ENCODE measurements at regions not wholly inside any gene's neighbourhood (a gene's known extent, or its start where the extent isn't known, plus 50 kb on each side); places are given as distances from the start of the nearest gene placed in this dataset.

DNA sequence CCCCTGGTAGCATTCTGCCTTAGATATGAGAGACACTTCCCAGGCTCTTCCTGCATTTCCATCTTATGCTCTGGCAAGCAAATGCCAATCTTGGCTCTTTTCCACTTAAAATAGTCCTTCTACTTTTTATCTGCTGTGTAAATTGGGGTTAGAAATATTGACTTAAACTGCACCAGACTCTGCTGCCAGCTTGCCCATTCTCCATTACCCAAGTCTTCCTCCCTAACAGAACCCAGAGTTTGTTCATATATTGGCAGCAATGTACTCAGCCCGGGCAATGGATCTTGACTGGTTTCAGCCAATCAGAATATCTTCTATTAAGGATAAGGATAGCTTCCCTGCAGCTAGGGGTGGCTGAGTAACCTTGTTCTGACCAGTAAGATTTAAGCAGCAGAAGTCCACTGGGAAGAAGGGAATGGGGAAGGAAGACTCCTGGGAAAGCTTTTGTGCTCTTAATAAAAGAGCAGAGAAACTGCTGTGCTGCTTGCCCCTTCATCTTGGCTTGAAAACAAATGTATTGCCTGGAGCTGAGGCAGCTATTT lies 177.1 kb downstream of the KCNRG start:
- Histone ChIP-seq H3K4me2 (ENCODE audit: unreplicated experiment) (no peak overlapping the region), H3K9ac (no peak overlapping the region), H4K20me1 (ENCODE audit: insufficient read depth) (no peaks in the 10 kb centered on the region), H3K9me3 (ENCODE audit: low read depth) (no peaks in the 10 kb centered on the region), H2AFZ (no peak overlapping the region), H3F3A (ENCODE audit: insufficient read depth) (no peaks in the 10 kb centered on the region), H3K36me3 (ENCODE audit: low read depth) (no peaks in the 10 kb centered on the region), H3K27me3 (replicated peaks; ENCODE audit: insufficient read depth) (no peaks in the 10 kb centered on the region), H3K4me3 (no peak overlapping the region), H3K9me2 (ENCODE audit: insufficient read depth) (no peaks in the 10 kb centered on the region), H3K27ac (no peak overlapping the region), H3K4me1 (ENCODE audit: insufficient read depth) (no peaks in the 10 kb centered on the region), H3K79me2 (ENCODE audit: insufficient read depth) (no peaks in the 10 kb centered on the region)
- no peak for DNase-seq
- WGBS, 2 experiments (ENCODE audit: low coverage in 1 of 2, low lambda C conversion rate in 2 of 2, missing lambda C conversion rate in 2 of 2) = 33 to 50% methylated on average over 1 of the region's 1 CpG
- no peak for TF ChIP-seq EZH2phosphoT487 (IDR thresholded peaks at IDR 0.05; ENCODE audit: insufficient read depth, low read depth)
- TF ChIP-seq EZH2 (IDR thresholded peaks at IDR 0.05; ENCODE audit: insufficient read depth, poor library complexity, severe bottlenecking) = no peak
- in situ Hi-C loops (cut with MboI) = no loop called here

DNA sequence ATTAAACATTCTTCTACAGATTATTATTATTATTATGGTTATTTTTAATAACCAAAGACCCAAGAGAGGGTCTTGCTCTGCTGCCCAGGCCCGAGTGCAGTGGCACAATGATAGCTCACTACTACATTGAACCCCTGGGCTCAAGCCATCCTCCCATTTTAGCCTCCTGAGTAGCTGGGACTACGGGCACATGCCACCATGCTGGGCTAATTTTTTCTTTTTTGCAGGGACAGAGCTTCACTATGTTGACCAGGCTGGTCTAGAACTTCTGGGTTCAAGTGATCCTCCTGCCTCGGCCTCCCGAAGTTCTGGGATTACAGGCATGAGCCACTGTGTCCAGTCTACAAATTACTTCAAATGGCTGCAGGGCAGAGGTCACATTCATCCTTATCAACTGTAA lies 179.8 kb downstream of the KCNRG start:
- H3K9me3 ChIP-seq (ENCODE audit: low read depth) = no peaks in the 10 kb centered on the region
- TF ChIP-seq EZH2 (IDR thresholded peaks at IDR 0.05; ENCODE audit: insufficient read depth, poor library complexity, severe bottlenecking) = no peak
- no peak for TF ChIP-seq EZH2phosphoT487 (IDR thresholded peaks at IDR 0.05; ENCODE audit: insufficient read depth, low read depth)
- no peaks in the 10 kb centered on the region for H3F3A ChIP-seq (ENCODE audit: insufficient read depth)
- no peaks in the 10 kb centered on the region for H4K20me1 ChIP-seq (ENCODE audit: insufficient read depth)
- H3K4me1 ChIP-seq (ENCODE audit: insufficient read depth) = no peaks in the 10 kb centered on the region
- no peak overlapping the region for H2AFZ ChIP-seq
- H3K79me2 ChIP-seq (ENCODE audit: insufficient read depth) = no peaks in the 10 kb centered on the region
- WGBS, 2 experiments (ENCODE audit: low coverage in 1 of 2, low lambda C conversion rate in 2 of 2, missing lambda C conversion rate in 2 of 2) = 39 to 46% methylated on average over 4 of the region's 4 CpGs
- no peak overlapping the region for H3K4me2 ChIP-seq (ENCODE audit: unreplicated experiment)
- DNase-seq = no peak
- in situ Hi-C loops (cut with MboI) = no loop called here
- H3K27me3 ChIP-seq (replicated peaks; ENCODE audit: insufficient read depth) = no peaks in the 10 kb centered on the region
- no peak overlapping the region for H3K27ac ChIP-seq
- no peaks in the 10 kb centered on the region for H3K36me3 ChIP-seq (ENCODE audit: low read depth)
- H3K9me2 ChIP-seq (ENCODE audit: insufficient read depth) = no peaks in the 10 kb centered on the region
- H3K4me3 ChIP-seq = no peak overlapping the region
- H3K9ac ChIP-seq = no peak overlapping the region

DNA sequence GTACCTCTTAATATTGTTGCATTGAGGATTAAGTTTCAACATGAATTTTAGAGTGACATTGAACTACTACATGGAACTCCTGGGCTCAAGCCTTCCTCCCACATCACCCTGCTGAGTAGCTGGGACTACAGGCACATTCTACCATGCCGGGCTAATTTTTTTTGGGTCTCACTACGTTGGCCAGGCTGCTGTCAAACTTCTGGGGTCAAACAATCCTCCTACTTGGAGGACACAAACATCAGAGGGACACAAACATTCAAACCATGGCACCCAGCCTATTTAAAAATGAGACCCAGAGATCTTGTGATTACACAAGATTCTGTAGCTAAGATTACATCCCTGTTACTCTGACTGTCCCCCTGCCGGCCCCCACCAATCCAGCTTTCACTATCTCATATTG lies 180.9 kb downstream of the KCNRG start:
- H3K79me2 ChIP-seq (ENCODE audit: insufficient read depth) = no peaks in the 10 kb centered on the region
- no peaks in the 10 kb centered on the region for H3K9me3 ChIP-seq (ENCODE audit: low read depth)
- H3K4me2 ChIP-seq (ENCODE audit: unreplicated experiment) = no peak overlapping the region
- H3F3A ChIP-seq (ENCODE audit: insufficient read depth) = no peaks in the 10 kb centered on the region
- in situ Hi-C loops (cut with MboI) = no loop called here
- no peaks in the 10 kb centered on the region for H3K9me2 ChIP-seq (ENCODE audit: insufficient read depth)
- no peak for DNase-seq
- no peak overlapping the region for H3K27ac ChIP-seq
- TF ChIP-seq EZH2phosphoT487 (IDR thresholded peaks at IDR 0.05; ENCODE audit: insufficient read depth, low read depth) (no peak), EZH2 (IDR thresholded peaks at IDR 0.05; ENCODE audit: insufficient read depth, poor library complexity, severe bottlenecking) (no peak)
- H2AFZ ChIP-seq = no peak overlapping the region
- H4K20me1 ChIP-seq (ENCODE audit: insufficient read depth) = no peaks in the 10 kb centered on the region
- no peak overlapping the region for H3K9ac ChIP-seq
- 22 to 24% methylated on average over 3 of the region's 3 CpGs for WGBS, 2 experiments (ENCODE audit: low coverage in 1 of 2, low lambda C conversion rate in 2 of 2, missing lambda C conversion rate in 2 of 2)
- H3K27me3 ChIP-seq (replicated peaks; ENCODE audit: insufficient read depth) = no peaks in the 10 kb centered on the region
- H3K4me1 ChIP-seq (ENCODE audit: insufficient read depth) = no peaks in the 10 kb centered on the region
- H3K4me3 ChIP-seq = no peak overlapping the region
- H3K36me3 ChIP-seq (ENCODE audit: low read depth) = no peaks in the 10 kb centered on the region

DNA sequence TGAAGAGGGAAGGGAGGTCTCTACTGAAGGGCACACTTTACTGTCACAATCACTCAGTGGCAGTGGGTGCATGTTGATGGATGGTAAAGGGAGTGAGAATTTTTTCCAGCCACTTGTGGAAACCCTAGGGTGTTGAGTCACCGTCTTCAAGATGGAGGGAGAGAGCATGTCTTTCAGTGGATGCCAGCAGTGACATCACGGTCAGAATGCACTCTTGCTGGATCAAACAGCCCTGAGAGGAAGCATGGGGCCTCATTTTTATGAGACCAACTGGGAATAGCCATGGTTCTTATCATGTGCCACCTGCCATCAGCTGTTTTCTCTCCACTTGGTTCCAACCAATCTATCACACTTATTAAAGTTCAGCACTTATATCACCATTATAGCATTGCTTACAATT lies 182.5 kb downstream of the KCNRG start:
- Histone ChIP-seq H3K9me2 (ENCODE audit: insufficient read depth) (no peaks in the 10 kb centered on the region), H3K36me3 (ENCODE audit: low read depth) (no peaks in the 10 kb centered on the region), H4K20me1 (ENCODE audit: insufficient read depth) (no peaks in the 10 kb centered on the region), H2AFZ (no peak overlapping the region), H3K79me2 (ENCODE audit: insufficient read depth) (no peaks in the 10 kb centered on the region), H3K4me3 (no peak overlapping the region), H3F3A (ENCODE audit: insufficient read depth) (no peaks in the 10 kb centered on the region), H3K4me1 (ENCODE audit: insufficient read depth) (no peaks in the 10 kb centered on the region), H3K9ac (no peak overlapping the region), H3K4me2 (ENCODE audit: unreplicated experiment) (no peak overlapping the region), H3K9me3 (ENCODE audit: low read depth) (no peaks in the 10 kb centered on the region), H3K27me3 (replicated peaks; ENCODE audit: insufficient read depth) (no peaks in the 10 kb centered on the region), H3K27ac (no peak overlapping the region)
- peak; percentile 10 for DNase-seq
- WGBS, 2 experiments (ENCODE audit: low coverage in 1 of 2, low lambda C conversion rate in 2 of 2, missing lambda C conversion rate in 2 of 2) = 82 to 90% methylated on average over 2 of the region's 2 CpGs
- in situ Hi-C loops (cut with MboI) = no loop called here
- TF ChIP-seq EZH2 (IDR thresholded peaks at IDR 0.05; ENCODE audit: insufficient read depth, poor library complexity, severe bottlenecking) = no peak
- TF ChIP-seq EZH2phosphoT487 (IDR thresholded peaks at IDR 0.05; ENCODE audit: insufficient read depth, low read depth) = no peak

DNA sequence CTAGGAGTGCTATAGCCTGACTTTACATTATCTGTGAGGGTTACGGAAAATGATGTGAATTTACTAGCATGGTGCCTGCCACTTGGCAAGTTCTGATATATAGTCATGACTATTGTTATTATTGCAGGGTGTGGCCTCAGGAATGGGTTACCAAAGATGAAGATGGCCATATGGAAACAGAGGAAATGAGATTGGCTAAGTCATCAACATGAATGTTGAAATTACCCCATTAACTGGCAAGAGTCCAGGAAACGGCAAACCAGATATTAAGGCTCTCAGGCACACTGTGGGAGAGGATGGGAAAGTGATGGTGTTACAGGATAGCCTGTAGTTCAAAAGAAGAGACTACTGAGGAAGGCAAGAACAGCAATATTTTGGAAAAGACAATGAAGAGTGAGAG lies 183.3 kb downstream of the KCNRG start:
- Histone ChIP-seq H3K9ac (no peak overlapping the region), H3K79me2 (ENCODE audit: insufficient read depth) (no peaks in the 10 kb centered on the region), H3K9me3 (ENCODE audit: low read depth) (no peaks in the 10 kb centered on the region), H3K27ac (no peak overlapping the region), H3K4me1 (ENCODE audit: insufficient read depth) (no peaks in the 10 kb centered on the region), H3K36me3 (ENCODE audit: low read depth) (no peaks in the 10 kb centered on the region), H3K9me2 (ENCODE audit: insufficient read depth) (no peaks in the 10 kb centered on the region), H2AFZ (no peak overlapping the region), H3K27me3 (replicated peaks; ENCODE audit: insufficient read depth) (no peaks in the 10 kb centered on the region), H3K4me3 (no peak overlapping the region), H3K4me2 (ENCODE audit: unreplicated experiment) (no peak overlapping the region), H4K20me1 (ENCODE audit: insufficient read depth) (no peaks in the 10 kb centered on the region), H3F3A (ENCODE audit: insufficient read depth) (no peaks in the 10 kb centered on the region)
- DNase-seq = peak; percentile 62
- TF ChIP-seq EZH2phosphoT487 (IDR thresholded peaks at IDR 0.05; ENCODE audit: insufficient read depth, low read depth) = no peak
- TF ChIP-seq EZH2 (IDR thresholded peaks at IDR 0.05; ENCODE audit: insufficient read depth, poor library complexity, severe bottlenecking) = no peak
- WGBS, 2 experiments (ENCODE audit: low coverage in 1 of 2, low lambda C conversion rate in 2 of 2, missing lambda C conversion rate in 2 of 2) = 50 to 51% methylated on average over 2 of the region's 2 CpGs
- in situ Hi-C loops (cut with MboI) = no loop called here

Measured in GM23248 (cell line).